GM19035 (cell line): ENCODE measurements at regions not wholly inside any gene's neighbourhood (a gene's known extent, or its start where the extent isn't known, plus 50 kb on each side); places are given as distances from the start of the nearest gene placed in this dataset.
A peak's percentile ranks its signal among the peaks of the same experiment; 100 is the strongest.
"Not testable (repeated sequence)": the region's sequence is repeated elsewhere in the genome, so short reads cannot be mapped to it uniquely, and the experiment has no call there.

ENCODE experiments used
- ATAC-seq: cut with Tn5 transposase; IDR thresholded peaks from one replicate; pipeline ENCODE4 v1.9.1; 2021; ENCODE audit not compliant: unreplicated experiment

GRCh38 chr11:45000918-45001317 lies 50.2 kb upstream of the TP53I11 start:
- no peak for ATAC-seq

GRCh38 chr11:45001466-45002165 lies 50.9 kb upstream of the TP53I11 start:
- ATAC-seq, result no peak

- ATAC-seq, result no peak
These were observed 54.4 kb upstream of the TP53I11 start for GRCh38 chr11:45005106-45005505.

GRCh38 chr11:45007011-45007410 lies 56.3 kb upstream of the TP53I11 start:
- no peak for ATAC-seq

GRCh38 chr11:45015983-45016382 lies 65.3 kb upstream of the TP53I11 start:
- ATAC-seq, result not testable (repeated sequence)

GRCh38 chr11:45016446-45016845 lies 65.8 kb upstream of the TP53I11 start:
- not testable (repeated sequence) for ATAC-seq

GRCh38 chr11:45017329-45017728 lies 66.6 kb upstream of the TP53I11 start:
- ATAC-seq, result no peak

- ATAC-seq, result no peak
These were observed 70.3 kb upstream of the TP53I11 start for GRCh38 chr11:45021001-45021400.

- no peak for ATAC-seq
These were observed 71.0 kb upstream of the TP53I11 start for GRCh38 chr11:45021692-45022141.

- ATAC-seq, result no peak
These were observed 71.8 kb upstream of the TP53I11 start for GRCh38 chr11:45022294-45023064.

GRCh38 chr11:45023065-45023365 lies 72.3 kb upstream of the TP53I11 start:
- no peak for ATAC-seq

- no peak for ATAC-seq
These were observed 73.6 kb upstream of the TP53I11 start for GRCh38 chr11:45024316-45024715.

GRCh38 chr11:45024846-45025588 lies 74.3 kb upstream of the TP53I11 start:
- ATAC-seq, result no peak

- no peak for ATAC-seq
These were observed 75.2 kb upstream of the TP53I11 start for GRCh38 chr11:45025716-45026492.

GRCh38 chr11:45026835-45027234 lies 76.2 kb upstream of the TP53I11 start:
- no peak for ATAC-seq

- ATAC-seq, result no peak
These were observed 76.6 kb upstream of the TP53I11 start for GRCh38 chr11:45027312-45027711.

- no peak for ATAC-seq
These were observed 78.4 kb upstream of the TP53I11 start for GRCh38 chr11:45028911-45029682.

GRCh38 chr11:45030778-45031177 lies 80.1 kb upstream of the TP53I11 start:
- no peak for ATAC-seq

- peak; percentile 92 for ATAC-seq
These were observed 81.3 kb upstream of the TP53I11 start for GRCh38 chr11:45031912-45032519.

- no peak for ATAC-seq
These were observed 84.7 kb upstream of the TP53I11 start for GRCh38 chr11:45035413-45035812.
